H1 (cell line): ENCODE measurements at regions not wholly inside any gene's neighbourhood (a gene's known extent, or its start where the extent isn't known, plus 50 kb on each side); places are given as distances from the start of the nearest gene placed in this dataset.

ENCODE experiments used
- CHD2 ChIP-seq: IDR thresholded peaks from 2 replicates; pipeline ENCODE4 v1.6.1; 2012; ENCODE audit warnings: low read length, improper control_type of control experiment
- CREB1 ChIP-seq: IDR thresholded peaks from 2 replicates; pipeline ENCODE4 v1.6.1; 2012; ENCODE audit warnings: inconsistent platforms
- CTCF ChIP-seq, 3 experiments: IDR thresholded peaks; 1 replicate in 2 of 3; 2 replicates in 1 of 3; pipeline versions ENCODE4 v1.5.1 to v1.6.1; 2011; ENCODE audit warnings: low read length in 3 of 3, mild to moderate bottlenecking in 3 of 3, inconsistent platforms in 2 of 3, low read depth in 1 of 3, moderate library complexity in 1 of 3; ENCODE audit not compliant: insufficient read depth in 1 of 3; ENCODE audit errors: control extremely low read depth in 1 of 3
- EZH2 ChIP-seq: fragments of 200-600 bp; sonication (generic); IDR thresholded peaks from 2 replicates; pipeline ENCODE4 v1.7.1; 2012; ENCODE audit warnings: low read depth, mild to moderate bottlenecking, moderate library complexity, low read length, inconsistent platforms; ENCODE audit not compliant: severe bottlenecking
- RBBP5 ChIP-seq: IDR thresholded peaks from 2 replicates; pipeline ENCODE4 v1.7.1; 2012; ENCODE audit warnings: low read depth, mild to moderate bottlenecking, inconsistent platforms, low read length, moderate library complexity, borderline replicate concordance

- TF ChIP-seq CHD2 = no peak
- no peak for TF ChIP-seq CTCF (IDR thresholded peaks at IDR 0.05; ENCODE audit: control extremely low read depth in 1 of 3, insufficient read depth in 1 of 3, low read depth in 1 of 3, low read length in 3 of 3)
- TF ChIP-seq RBBP5 = no peak
- TF ChIP-seq EZH2 = no peak
- TF ChIP-seq CREB1 = no peak
Observed at GRCh38 chr22:34490886-34491285, 570.6 kb upstream of the LARGE1 start (continued).
